ENCODE measurements at regions not wholly inside any gene's neighbourhood (a gene's known extent, or its start where the extent isn't known, plus 50 kb on each side); places are given as distances from the start of the nearest gene placed in this dataset.

DNA sequence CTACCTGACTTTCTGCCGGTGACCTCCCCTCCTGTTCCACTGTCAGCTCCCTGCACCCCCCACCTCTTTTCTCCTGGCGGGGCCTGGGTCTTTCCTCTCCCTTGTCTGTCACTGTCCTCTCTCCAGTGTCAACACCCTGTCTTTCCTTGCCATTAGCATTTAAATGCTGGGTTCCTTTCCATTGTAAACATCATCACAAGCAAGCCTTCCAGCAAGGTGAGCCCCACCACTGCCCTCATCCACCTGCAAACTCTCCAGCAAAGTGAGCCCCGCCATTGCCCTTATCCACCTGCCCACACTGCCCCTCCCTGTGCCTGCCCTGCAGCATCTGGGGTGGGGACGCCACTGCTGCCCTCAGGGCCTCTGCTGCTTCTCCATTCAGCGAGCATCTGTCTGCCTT lies 195.0 kb downstream of the ENGASE start:
- DNase-seq (ENCODE audit: extremely low read depth, low read depth), result no peak

DNA sequence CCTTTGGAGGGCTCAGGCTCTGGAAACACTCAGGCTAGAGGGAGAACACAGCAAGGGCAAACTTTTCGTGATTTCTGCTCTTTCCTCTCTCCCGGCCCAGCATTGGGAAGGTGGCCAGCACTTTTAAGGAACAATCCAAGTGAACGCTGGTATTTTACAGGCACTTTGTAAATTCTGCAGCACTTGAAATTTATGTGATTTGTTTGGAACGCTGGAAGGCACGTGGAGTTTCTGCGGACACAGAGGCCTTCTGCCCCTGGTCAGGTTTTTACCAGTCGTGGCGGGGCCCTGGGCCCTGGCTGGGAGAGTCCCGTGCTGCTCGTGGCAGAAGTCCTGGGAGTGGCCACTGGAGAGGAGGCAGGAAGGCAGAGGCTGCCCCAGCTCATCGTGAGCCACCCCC lies 188.6 kb downstream of the ENGASE start:
- DNase-seq (ENCODE audit: extremely low read depth, low read depth), result no peak

DNA sequence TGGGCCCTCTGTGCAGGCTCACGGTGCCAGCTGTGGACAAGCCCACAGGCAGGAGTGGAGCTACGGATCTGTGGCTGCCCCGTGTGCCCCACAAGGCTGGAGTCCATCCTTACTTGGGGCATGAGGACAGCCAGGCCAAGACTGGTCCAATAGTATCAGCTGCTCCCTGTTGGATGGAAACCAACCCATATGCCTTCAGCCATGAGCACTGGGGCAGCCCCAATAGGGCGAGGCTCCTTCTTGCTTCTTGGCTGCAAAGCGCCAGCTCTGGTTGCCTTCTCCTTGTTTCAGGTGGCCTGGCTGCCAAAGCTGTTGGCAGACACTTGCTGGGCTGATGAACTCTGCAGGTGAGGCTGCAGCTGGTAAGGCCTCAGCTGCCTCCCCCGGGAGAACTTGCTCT lies 188.0 kb downstream of the ENGASE start:
- DNase-seq (ENCODE audit: extremely low read depth, low read depth), result no peak

DNA sequence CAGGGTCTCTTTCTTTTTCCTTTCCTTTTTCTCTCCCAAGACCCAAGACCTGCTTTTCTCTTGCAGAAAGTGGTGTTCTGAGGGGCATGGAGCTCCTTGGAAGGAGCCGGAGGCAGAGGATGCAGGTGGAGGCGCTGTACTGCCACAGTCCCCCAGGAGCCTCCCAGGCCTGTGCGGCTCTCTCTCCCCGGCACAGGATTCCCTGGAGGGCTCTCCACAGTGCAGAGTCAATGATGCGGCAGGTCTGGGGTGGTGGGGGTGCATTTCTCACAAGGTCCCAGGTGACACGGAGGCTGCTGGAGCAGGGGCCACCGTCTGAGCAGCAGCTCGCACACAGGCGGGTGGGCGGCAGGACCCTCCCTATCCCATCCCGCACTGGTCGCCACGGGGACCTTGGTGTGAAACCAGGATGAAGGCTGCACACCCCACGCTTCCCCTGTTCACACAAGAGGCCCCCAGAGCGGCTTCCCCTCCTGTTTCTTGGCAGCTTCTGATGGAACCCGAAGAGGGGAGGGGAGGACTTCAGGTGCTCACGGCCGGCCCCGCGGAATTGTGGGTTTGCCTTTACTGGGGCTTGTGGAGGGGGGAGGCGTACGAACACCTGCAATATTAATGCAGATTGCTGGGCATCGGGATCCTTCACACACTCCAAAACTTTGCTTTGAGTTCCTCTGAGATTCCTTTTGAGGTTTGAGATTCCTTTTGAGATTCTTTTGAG lies 186.9 kb downstream of the ENGASE start:
- DNase-seq (ENCODE audit: extremely low read depth, low read depth), result no peak

DNA sequence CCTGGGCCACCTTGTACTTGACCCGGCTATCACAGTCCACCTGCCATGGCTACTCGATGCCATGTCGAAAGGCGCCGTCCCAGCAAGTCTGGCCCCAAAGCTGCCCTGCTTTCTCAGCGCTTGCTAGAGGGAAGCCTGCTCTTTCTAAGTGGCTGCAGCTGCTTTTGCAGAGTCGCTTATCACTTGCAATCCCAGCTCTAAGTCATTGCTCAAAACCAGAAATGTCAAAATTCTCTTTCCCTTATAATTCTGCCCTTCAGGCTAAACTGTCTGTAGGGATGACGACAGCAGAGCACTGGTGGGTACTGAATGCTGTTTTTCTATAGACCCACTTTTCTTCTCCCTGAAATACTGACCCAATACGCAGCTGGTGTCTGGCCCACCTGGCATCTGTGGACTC lies 184.2 kb downstream of the ENGASE start:
- no peak for DNase-seq (ENCODE audit: extremely low read depth, low read depth)

DNA sequence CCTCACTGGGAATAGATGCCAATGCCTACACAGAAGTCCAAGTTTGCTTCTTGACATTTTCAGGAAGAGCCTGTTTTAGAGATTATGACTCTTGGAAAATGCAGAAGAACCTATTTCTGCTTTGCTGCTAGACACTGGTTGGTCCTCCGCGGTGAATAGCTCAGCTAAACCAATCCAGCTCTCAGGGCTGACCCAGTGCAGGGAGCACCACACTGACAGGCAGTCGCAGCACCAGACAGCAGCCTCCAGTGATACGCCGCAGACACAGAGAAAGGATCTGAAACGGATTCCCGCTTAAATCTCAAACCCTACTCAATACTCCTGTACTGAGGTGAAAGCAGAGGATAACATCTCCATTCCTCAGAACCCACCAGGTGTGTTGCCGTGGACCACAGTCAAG lies 183.4 kb downstream of the ENGASE start:
- DNase-seq (ENCODE audit: extremely low read depth, low read depth), result no peak

DNA sequence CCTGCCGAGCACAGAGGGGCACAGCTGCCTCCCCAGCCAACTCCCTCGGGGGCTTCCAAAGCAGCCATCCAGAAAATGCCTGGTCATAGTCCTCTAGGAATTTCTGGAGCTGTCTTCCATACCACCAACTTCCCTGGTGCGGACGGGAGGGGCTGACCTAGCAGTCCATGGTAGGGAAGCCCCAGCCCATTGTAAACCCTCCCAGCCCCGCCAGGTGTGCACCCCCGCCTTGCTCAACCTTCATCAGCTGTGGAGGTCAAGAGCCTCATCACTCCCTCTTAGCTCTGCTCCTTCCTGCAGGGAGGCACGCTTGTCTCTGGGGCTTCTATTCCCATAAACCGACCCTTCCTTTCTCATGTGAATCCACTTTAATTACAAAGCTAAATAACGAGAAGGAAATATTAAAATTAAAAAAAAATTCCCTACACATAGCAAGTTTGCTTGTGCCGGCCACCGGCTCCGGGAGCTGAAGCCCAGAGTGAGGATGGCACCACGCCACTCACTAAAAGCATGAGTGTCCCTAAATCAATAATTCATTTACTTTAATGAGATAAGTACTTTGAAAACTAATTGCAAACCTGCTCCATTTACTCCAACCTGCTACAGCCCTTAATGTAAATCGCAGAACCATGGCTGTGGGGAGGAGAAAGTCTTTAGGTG lies 181.4 kb downstream of the ENGASE start:
- DNase-seq (ENCODE audit: extremely low read depth, low read depth), result no peak

DNA sequence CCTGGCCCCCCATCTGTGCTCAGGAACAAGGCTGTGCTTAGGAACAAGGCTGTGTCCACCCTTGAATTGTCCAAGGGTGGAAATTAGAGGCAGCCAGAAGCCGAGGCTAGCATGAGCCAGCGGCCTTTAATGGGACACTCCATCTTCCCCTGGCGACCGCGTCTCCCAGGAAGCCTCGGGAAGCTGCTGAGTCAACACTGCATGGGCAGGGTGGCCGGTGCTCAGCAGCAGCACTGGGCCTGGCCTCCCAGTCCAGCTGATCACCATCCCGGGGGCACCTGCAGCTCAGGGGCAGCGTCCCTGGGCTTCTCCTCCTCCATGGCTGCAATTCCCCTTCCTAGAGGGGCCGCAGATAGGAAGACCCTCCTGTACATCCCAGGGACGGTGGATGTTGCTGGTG lies 180.8 kb downstream of the ENGASE start:
- no peak for DNase-seq (ENCODE audit: extremely low read depth, low read depth)

DNA sequence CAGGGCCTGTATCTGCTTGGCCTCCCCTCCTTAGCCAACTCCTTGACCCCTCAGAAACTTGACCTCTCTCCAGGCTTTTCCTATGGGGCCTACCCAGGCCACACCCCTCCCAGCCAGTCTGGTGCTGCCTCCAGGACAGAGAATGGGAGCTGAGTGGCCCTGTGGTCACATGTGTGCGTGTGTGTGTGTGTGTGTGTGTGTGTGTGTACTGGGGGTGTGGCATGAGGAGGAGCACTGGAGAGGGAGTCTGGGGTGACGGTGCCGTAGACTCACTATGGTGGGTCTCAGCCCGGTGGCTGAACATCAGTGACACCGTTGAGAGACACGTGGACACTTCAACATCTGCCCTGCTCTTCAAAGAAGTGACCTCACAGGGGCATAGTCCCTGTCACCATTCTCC lies 180.4 kb downstream of the ENGASE start:
- no peak for DNase-seq (ENCODE audit: extremely low read depth, low read depth)

DNA sequence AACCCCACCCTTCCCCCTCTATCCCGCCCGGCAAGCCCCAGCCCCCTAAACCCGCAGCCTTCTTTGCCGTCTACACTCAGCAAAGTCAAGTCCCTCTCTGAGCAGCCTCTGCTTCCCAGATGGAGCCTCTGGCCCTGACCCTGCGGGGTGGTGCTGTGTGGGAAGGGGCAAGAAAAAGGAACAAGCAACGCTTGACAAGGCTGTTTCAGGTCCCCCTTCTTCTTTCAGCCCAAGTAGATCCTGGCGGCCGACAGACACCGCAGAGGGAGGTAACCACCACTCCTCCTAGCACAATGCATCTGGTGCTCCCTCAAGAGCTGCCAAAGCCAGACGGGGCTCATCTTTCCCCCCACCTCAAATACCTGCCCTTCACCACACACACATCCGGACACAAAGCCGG lies 178.3 kb downstream of the ENGASE start:
- DNase-seq (ENCODE audit: extremely low read depth, low read depth), result no peak

DNA sequence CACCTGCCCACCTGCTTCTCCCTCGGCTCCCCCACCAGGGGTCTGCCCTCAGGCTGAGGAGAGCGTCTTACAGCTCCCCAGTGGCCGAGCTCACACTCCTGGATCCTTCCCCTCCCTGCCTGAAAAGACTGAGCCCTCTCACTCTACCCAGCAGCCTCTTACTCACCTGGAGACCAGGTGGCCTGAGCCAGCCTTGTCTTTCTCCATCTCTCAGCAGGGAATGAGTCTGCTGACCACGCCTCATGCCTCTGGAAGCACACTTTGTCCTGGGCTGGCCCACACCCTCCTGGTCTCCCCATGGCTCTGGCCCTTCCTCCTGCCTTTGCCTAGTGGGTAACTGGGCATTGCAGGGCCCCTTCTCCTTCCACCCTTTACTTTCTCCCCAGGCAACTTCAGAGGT lies 177.2 kb downstream of the ENGASE start:
- no peak for DNase-seq (ENCODE audit: extremely low read depth, low read depth)

DNA sequence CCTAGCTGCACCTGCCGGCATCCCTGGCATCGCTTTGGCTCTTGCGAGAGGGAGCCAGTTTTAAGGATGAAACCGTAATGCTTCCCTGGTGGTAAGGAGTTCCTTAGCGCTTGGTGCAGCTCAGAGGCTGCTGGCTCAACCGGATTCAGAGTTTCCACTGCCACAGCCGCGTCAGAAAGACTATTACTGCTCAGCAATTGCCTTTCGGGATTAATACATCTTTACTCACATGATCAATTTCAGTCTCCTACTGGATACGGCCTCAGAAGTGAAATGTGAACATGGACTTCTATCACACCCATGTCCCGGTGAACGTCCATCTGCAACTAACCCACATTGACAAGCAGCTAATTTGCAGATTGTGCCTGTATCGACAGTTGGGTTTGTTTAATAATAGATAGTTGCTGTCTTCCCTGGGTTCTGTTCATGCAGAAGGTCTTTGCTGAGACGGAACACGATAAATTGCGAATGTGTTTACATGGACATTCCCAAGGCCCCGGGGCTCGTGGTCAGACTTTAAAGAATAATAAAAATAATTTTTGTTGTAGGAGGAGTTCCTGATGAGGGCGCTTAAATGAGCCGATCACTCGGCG lies 175.4 kb downstream of the ENGASE start:
- no peak for DNase-seq (ENCODE audit: extremely low read depth, low read depth)

DNA sequence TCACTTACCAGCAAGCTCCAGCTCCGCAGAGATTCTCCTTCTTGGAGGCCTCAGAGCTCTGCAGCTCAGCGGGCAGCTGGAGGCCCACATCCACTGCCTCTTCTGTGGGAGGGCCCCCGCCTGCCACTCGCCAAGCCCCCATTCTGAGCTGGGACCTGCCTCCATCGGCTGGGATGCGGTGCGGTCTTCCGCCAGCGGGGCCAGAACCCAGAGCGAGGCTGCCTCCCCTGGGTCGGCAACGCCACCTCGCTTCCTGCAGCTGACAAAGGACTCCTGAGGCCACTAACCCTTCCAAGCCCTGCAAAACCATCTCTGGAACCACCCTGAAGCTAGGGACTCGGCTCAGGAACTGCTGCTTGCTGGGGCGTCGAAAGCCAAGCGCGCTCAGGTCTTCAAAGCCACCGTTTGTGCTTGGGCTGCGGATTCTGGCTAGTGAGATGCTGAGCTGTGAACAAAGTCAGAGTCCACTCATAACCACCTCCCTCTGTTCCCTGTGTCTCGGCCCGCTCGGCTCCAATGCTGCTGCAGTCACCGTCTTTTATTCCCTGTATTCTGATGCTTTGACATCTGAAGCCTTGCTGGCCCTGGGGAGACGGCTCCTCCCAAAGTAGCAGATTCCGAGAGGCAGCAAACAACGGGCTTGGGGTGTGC lies 174.3 kb downstream of the ENGASE start:
- DNase-seq (ENCODE audit: extremely low read depth, low read depth), result no peak

DNA sequence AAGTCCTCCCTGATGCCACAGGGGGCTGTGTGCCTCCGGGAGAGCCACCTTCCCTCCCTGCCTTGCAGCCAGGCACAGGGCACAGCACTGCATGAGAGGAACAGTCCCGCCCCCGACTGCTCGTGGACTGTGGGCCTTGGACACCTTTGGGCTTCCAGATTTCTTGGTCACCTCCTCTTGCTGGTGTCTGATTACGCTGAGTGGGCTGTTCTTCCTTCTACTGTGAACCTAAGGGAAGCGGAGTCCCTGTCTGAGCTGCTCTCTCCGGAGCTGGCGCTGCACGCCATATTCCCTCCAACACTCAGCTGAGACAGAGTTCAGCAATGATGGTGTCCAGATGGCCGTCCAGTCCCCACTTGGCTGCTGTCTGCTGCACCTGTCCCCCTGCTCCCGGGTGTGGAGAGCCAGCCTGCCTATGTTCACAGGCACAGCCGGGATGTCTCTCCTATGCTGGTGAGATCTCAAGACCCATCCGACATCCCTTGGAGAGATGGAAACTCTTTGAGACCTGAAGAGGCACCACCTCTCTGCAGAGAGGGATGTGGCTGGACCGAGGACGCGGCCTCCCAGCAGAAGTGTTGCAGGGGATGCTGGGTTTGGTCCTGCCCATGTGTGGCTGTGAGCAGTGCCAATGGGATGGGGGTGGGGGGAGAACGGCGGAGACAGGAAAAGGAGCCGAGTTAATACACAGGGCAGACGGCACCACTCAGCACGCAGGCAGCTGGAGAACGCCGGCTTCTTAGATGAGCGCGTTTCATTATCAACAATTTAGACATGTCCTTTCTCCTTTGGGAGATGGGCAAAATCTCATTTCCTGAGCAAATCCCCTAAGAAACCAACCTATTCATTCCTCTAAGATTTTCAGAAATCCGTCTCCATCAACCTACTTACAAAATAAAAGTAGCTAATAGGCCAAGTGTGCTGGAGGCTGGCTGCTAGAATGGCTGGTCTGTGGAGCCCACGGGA lies 171.9 kb downstream of the ENGASE start:
- DNase-seq (ENCODE audit: extremely low read depth, low read depth), result no peak

DNA sequence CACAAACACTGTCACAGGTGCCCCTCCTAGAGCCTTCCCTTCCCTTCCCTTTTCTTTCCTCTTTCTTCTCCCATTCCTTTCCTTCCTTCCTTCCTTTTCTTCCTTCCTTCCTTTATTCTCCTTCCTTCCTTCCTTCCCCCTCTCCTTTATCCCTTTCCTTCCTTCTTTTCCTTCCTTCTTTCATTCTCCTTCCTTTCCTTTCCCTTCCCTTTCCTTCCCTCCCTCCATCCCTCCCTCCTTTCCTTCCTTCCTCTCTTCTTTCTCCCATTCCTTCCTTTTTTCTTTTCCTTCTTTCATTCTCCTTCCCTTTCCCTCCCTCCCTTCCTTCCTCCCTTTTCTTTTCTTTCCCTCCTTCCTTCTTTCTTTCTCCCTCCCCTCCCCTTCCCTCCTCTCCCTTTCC lies 170.0 kb downstream of the ENGASE start:
- DNase-seq (ENCODE audit: extremely low read depth, low read depth), result no peak

DNA sequence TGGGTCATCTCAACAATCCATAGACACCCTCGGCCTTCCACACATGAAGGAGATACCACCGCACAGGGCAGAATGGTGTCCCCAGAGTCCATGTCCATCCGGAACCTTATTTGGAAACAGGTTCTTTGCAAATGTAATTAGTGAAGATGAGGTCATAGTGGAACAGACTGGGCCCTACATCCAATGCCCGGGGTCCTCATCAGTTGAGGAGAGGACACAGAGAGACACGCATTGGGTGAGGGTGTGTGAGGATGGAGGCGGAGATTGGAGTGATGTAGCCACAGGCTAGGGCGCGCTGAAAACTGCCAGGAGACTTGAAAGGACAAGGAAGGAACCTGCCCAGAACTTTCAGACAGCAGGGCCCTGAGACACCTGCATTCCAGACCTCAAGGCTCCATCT lies 169.4 kb downstream of the ENGASE start:
- no peak for DNase-seq (ENCODE audit: extremely low read depth, low read depth)

DNA sequence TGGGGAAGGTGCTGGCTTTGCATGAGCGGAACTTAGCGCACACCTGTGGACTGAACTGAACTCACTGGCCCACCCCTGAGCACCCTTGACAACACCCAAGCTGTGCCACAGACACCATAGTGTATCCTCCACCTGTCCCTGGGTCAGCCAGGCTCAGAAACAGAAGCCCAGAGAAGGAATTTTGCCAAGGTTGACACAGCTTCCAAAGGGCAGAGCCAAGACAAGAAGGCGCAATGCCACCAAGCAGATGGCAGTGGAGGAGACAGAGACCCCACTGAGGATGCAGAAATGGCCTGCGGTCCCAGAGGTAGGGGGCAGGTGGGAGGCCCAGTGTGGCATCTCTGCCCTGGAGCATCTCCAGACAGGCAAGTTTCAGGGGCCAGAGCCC lies 169.0 kb downstream of the ENGASE start:
- no peak for DNase-seq (ENCODE audit: extremely low read depth, low read depth)

DNA sequence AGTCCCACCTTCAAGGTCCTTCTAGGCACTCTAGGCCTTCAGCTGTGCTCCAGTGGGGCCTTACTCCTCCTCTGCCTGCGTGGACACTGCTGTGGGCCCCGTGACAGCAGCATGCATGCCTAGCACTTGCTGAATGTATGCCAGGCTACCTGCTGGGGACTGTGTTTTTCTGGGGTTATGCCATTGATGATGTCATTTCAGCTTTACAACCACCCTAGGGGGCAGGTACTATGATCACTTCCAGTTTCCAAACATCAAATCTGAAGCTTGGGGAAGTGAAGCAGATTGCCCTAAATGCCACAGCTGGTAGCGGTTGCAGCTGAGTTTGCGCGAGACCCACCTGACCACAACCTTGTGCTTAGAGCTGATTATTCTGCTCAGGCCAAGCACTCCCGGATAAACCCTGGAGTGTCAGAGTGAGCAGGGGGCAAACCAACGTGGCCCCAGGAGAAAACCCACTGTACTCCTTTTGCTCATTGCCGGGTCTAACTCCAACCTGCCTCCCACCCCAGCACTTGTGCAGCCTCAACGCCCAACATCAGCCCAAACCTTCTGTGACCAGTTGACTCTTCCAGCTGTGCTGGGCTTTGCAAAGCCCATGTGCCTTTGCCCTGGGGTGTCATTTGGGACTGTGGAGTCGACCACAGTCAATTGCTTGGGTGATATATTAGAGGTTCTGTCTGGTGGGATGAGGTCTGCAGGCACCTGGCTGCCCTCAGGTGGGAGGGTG lies 168.4 kb downstream of the ENGASE start:
- DNase-seq (ENCODE audit: extremely low read depth, low read depth), result no peak

DNA sequence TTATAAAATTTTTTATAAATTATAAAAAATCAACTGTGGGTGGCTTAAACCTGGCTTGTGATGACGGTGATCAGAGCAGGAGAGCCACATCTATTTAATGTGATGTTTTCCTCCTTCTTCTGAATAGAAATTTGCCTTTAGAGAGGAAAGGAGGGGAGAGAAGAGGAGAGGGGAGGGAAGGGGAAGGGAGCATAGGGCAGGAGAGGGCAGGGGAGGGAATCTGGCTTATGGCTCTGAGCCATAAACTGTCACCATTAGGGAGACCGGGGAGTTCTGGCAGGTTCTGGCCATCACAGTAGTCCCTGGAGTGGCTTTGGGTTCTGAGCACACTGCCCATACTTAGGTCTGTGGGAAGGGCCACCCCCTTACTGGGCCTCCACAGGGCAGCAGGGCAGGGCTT lies 167.8 kb downstream of the ENGASE start:
- DNase-seq (ENCODE audit: extremely low read depth, low read depth), result no peak

DNA sequence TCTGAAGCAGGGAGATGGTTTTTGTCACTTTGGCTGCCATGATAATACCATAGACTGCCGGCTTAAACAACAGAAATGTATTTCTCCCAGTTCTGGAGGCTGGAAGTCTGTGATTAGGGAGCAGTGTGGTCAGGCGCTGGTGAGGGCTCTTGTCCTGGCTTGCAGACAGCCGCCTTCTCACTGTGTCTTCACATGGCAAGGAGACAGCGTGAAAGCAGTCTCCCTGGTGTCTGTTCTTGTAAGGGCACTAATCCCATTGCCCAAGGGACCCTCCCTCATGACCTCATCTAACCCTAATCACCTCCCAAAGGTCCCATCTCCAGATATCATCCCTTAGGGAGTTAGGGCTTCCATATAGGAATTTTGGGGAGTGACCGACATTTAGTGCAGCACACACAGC lies 167.0 kb downstream of the ENGASE start:
- DNase-seq (ENCODE audit: extremely low read depth, low read depth), result no peak
